ENCODE measurements at regions not wholly inside any gene's neighbourhood (a gene's known extent, or its start where the extent isn't known, plus 50 kb on each side); places are given as distances from the start of the nearest gene placed in this dataset.

DNA sequence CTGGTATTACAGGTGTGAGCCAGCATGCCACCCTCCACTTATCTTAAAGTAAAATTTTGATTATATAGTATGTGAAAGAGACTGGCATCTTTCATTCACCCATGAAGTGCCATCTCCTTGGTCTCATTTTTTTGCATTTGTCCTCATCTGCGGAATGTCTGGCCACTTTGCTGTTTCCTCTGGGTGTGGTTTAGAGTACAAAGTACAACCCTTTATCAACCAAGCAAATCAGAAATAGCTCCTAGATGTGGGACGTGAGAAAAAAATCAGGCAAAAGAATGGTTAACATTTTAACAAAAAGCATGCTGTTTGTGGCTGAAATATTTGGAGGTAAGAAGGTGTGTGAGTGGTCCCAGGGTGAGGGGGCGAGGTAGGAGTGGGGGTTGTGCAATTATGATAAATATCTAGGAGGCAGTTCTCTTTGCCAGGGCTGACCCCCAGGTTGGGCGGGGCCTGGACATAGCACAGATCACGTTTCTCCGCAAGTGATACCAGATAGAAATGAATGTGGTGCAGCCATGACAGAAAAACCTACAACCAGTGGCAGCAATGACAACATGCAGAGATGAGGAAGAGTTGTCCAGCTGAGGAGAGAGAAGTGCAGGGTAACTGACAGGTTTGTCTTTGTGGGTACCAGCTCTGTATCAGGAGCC lies 115.8 kb upstream of the SERTAD2 start:
- DNase-seq (ENCODE audit: low read depth in 2 of 2) = no peak

DNA sequence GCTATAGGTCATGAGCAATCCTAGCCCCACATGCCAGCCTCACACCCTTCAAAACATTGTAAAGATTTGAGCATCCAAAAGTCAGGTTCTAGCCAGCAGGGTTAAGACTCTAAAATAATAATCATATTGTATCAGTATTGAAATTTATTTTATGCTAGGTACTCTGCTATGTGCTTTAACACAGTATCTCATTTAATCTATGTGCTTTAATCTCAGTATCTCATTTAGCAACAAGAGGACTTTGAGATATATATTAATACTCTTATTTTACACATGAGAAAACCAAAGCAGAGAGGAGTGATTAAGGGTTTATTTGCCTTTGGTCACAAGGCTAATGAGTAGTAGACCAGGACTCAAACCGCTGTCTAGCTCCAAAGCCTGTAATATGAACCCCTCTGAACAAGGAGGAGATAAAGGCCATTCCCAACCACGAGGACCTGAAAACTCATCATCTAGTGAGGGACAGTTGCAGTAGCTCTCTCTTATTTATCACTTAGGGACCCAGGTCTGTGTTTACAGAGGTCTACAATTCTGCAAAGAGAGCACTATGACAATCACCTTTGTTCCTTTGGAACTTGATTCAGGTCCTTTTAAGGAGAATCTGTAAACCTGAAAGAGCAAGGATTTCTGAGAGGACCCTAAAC lies 116.5 kb upstream of the SERTAD2 start:
- DNase-seq (ENCODE audit: low read depth in 2 of 2) = no peak

DNA sequence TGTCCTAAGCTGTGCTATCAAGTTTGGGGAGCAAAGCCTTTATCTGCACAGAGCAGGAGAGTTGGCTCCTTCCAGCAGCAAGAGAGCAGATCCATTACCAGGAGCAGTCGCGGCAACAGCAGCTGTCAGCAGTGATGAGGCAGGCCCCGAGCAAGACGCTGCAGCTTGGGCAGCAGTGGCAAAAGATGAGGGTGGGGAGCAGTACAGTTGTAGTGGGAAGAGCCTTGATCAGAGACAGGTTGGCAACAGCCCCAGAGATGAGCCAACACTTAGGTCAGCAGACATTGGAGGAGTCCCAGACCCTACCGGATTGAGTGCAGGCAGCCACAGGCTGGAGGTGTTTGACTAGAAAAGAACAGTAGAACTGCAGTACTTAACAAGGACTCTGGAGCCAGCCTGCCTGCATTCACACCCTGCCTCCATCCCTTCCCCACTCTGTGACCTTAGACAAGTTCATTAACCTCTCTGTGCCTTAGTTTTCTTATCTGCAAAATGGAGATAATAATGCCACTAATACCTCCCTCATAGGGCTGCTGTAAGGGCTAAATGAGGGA lies 117.1 kb upstream of the SERTAD2 start:
- no peak for DNase-seq (ENCODE audit: low read depth in 2 of 2)

DNA sequence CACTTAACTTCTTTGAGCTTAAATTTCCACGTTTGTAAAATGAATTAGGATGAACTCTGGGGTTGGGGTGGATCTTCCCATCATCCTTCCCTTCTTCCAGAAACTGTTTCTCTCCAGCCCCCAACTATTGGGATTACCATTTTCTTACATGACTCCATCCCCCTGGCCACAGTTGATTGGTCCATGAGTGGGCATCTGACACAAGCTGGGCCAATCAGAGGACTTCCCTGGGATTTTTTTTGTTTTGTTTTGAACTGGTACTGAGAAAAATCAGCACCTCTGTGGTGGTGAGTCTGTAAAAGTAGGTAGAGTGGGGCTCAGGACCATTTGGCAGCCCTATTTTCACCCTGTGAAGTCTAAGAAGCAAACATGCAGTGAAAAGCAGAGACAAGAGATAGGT lies 118.0 kb upstream of the SERTAD2 start:
- no peak for DNase-seq (ENCODE audit: low read depth in 2 of 2)

DNA sequence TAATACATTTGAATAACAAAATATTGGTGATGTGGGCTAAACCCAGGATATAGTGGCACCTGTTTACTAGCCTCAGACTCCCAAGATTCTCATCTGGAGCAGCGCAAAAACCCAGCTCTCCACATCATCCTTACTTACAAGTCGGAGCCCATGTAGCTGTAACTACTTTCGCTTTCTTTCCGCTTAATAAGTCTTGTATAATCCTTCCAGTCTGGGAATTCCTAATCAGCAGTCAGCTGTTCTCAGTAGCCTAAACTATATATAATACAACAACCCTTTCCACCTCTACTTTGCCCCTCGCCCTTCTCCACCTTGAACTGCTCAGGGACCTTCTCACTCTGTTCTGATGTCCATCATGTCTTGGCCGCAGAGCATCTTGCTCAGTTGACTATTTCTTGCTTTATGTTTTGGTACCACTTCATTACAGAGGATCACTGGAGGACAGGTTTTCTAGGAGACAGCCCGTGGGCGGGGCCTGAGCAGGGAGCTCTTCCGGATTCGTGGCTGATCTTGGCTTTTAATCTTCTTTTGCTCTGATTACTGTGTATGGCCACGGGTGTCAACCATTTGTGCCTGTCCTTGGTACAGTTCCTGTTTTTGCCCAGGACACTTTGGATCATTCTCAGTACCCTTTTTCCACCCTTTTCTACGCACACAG lies 119.9 kb upstream of the SERTAD2 start:
- no peak for DNase-seq (ENCODE audit: low read depth in 2 of 2)

DNA sequence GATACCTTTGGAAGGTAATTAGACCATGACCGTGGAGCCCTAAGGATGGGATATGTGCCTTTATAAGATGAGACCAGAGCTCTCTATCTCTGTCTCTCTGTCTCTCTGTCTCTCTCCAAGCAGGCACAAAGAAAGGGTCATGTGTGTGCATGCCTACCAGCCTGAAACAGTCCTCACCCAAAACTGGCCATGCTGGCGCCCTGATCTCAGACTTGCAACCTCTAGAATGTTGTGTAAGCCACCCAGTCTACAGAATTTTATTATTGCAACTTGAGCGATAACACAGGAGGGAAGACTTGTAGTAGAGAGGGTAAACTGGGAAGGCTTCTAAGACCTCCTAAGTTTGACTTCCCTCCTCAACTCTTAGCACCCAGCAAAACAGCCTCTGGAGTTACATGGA lies 124.1 kb upstream of the SERTAD2 start:
- DNase-seq (ENCODE audit: low read depth in 2 of 2) = no peak

DNA sequence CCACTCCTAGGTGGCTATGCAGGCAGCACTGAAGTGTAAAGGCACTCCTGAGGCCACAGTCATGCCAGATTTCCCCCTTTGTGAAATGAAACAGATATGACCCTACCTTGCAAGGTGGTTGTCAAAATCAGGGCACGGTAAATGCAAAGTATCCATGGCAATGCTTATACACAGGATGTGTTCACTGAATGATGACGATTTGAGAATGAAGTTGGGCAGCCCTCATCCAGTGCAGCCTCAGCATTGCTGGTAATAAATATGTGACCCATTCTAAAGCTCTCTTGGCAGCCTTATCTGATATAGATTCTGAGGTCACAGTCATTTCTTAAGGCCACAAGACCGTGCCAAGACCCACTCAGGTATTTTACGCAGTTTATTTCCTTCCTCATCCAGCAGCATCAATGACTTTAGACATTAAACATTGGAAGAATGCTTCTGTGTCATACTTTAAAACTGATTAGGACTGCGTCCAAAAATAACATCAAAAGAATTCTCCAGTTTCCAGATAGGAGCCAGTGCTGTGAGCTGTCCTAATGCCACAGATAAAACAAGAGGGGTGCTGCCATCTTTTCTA lies 125.5 kb upstream of the SERTAD2 start:
- DNase-seq (ENCODE audit: low read depth in 2 of 2) = no peak

DNA sequence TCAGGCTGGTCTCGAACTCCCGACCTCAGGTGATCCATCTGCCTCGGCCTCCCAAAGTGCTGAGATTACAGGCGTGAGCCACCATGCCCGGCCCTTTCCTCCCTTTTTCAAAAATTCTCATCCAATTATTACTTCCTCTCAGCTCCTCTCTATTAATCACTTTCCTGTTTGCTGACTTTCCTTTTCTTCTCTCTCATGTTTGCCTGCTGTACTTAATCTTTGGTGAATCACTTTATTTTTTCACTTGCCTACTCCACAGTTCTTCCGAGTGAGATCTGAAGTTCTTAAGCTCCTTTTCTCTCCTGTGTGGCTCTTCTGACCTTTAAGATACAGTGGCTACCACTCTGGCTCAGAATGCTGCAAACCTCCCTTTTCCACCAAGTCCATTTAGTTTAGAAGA lies 126.3 kb upstream of the SERTAD2 start:
- no peak for DNase-seq (ENCODE audit: low read depth in 2 of 2)

DNA sequence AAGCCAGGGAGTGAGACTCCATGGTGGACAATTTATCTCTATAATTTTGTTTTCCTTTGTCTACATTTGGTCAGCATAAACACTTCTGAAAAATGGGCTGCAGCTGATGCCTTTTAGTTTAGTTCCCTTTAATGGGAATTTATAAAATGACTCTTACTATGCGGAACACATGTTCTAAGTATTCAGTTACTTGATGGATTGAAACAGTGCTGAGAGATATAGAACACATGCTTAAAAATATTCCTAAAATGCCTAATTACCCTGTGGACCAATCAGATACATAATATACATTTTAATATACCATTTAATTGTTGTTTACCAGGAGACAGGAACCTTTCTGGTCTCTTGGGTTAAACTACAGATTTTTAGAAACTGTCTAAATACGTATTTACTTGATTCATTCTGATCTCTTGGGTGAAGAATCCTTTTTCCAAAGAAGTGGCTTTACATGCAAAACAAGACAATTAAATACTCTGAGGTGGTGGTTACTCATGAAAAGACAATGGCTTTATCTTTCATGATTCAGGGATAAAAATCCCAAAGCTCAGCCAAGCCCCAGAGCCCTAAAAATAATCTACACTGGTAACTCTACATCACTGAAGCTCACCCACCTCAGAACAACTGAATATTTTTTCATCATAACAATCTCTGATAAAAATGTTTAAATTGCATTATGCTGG lies 128.1 kb upstream of the SERTAD2 start:
- no peak for DNase-seq (ENCODE audit: low read depth in 2 of 2)

DNA sequence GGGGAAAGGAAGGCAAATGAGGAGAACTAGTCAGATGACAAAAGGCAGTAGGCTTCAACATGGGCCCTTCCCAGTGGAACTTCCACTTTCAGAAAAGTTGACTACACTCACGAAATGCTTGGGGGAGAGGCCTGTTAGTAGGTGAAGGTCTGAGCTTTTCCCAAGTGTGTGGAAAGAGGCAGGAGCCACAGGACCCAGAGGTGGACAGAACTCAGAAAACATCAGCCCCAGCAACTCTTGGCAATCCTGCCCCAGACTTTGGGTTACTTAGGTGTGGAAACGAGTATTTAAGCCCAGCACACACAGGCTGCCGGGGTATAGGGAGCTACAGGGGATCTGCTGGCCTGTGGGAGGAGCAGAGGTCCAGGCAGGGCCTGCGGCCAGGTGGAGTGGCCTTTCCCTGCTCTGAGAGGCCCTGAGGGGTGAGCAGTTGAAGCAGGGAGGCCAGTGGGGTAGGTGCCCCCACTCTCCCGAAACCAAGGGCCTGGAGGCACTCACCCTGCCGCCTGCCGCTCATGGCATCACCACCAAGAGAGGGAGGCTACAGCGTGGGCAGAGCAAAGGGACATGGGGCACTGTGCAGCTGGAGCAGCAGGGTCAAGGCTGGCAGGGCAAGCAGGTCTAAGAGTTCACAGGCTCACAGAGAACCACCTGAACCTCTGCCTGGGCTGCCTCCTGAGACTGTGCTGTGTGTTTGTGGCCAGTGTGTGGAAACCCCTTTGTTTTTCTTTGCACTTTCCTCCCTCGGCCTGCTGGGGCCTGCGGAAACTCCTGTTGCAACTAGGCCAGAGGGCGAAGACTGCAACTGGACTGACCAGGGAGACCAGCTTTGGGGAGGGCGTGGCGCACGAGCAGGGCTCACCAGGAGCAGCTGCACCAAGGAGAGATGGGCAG lies 130.7 kb upstream of the SERTAD2 start:
- no peak for DNase-seq (ENCODE audit: low read depth in 2 of 2)

DNA sequence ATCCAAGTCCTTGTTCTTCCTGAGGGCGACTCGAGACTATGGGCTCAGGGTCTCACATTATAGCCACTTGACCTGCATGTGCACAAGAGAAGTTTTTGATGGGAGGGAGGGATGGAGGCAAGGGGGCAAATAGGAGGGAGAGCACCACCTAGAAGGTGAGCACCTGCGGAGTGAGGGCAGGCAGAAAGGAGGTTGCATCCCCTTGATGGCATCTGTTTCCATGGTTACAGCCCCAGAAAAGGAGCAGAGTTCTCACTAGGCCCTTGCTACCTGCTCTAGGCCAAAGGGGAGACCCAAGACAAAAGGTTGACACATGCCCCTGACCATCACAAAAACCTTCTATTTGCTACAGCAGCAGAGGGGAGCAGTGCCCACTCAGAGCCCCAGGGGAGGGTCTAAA lies 131.5 kb upstream of the SERTAD2 start:
- DNase-seq (ENCODE audit: low read depth in 2 of 2) = no peak

DNA sequence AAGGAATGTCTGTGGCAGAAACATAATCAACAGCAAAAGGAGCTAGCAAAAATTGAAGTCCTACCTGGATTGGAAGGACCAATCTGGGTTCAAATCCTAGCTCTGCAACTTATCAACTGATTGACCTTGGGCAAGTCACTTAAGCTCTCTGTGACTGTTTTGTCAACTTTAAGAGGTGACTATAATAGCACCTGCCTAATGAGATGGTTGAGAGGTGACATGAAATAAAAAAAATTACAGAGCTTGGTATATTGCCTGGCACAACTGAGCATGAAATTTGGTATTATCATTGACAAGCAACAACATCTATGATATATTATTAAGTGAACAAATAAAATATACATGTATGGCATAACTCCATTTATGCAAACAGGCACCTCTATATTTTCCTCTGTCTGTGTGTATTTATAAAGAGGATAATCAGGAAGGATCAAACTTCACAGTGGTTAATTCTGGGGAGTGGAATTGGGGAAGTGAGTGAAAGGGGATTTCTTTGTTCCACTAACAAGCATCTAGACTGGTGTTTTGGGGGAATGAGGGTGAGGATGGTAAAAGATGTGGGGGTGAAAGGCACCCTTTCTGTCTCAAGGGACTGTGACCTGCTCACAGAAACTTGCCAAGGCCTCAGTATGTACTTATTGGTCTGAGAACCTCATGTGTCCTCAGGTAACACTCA lies 132.8 kb upstream of the SERTAD2 start:
- DNase-seq (ENCODE audit: low read depth in 2 of 2) = no peak

DNA sequence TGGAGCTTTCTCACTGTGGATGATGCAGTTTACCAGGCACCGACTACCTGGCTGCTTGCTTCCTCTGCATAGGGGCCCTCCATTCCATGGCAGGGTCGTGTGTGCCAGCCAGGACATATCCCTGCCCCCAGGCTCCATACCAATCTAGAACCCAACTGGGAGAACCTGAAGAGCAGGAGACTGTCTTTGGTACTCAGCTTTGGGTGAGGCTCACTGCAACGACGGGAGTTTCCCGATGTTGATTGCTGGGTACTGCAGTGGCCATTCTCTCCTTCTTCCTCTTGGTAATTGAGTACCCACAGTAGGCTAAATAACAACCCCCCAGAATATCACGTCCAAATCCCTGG lies 133.3 kb upstream of the SERTAD2 start:
- no peak for DNase-seq (ENCODE audit: low read depth in 2 of 2)

DNA sequence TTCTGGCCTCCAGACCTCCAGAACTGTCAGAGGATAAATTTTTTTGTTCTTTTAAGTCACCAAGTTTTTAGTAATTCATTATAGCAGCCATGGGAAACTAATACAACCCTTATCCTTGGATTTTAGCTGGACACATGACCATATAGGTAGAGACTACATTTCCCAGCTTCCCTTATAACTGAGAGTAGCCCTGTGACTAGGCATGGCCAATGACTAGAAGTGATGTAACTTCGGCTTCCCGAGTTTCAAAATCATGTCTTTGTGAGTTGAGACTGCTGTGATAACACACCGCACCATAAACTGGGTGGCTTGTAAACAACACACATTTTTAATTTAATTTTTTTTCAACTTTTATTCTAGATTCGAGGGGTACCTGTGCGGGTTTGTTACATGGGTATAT lies 134.0 kb upstream of the SERTAD2 start:
- DNase-seq (ENCODE audit: low read depth in 2 of 2) = no peak

DNA sequence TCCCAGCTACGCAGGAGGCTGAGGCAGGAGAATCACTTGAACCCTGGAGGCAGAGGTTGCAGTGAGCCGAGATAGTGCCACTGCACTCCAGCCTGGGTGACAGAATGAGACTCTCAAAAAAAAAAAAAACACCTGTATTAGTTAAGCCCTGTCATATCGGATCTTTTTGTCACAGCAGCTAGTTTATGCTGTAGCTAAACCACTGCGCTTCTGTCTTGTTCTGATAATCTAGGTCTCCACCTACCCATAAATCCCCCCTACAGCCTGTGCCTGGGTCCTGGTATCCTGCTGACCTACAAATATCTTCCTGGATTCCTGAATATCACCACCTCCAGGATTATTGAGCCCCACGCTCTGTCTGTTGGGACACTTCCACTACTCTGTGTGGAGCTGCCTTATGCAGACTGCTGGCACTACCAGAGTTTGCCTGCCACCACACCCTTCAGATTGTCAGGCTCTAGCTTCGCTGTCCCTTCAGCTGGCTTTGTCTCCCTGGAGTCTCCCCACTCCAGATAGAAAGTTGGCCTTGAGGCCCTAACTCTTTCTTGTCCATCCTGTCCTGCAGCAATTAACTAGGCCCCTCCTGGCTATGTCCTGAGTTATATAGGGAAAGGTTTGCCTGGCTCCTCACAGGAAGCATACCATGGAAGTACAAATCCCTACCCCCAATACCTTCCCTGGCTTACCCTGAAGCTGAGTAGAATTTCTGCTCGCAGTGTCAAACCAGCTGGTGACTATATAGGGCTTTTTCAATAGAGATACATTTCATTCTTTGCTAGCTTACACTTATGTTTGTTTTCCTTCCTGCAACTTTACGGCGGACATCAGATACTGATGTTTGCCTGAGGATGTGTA lies 136.0 kb upstream of the SERTAD2 start:
- DNase-seq (ENCODE audit: low read depth in 2 of 2) = no peak

DNA sequence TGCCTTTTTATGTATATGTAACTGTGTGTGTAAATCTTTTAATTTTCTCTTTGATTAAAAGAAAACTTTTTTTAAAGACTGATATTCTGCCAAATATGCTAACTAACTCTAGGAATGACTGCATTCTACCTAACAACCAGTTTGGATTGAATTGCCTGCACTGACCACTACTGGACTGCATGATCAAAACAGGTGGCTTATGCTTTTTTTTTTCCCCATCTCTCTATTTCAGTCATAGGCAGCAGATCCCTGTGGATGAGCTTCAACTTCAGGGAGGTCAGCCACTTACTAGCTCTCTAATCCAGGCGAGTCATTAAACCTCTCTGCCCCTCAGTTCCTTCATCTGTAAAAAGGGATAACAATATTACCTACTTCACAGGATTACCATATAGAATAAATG lies 138.6 kb upstream of the SERTAD2 start:
- no peak for DNase-seq (ENCODE audit: low read depth in 2 of 2)

DNA sequence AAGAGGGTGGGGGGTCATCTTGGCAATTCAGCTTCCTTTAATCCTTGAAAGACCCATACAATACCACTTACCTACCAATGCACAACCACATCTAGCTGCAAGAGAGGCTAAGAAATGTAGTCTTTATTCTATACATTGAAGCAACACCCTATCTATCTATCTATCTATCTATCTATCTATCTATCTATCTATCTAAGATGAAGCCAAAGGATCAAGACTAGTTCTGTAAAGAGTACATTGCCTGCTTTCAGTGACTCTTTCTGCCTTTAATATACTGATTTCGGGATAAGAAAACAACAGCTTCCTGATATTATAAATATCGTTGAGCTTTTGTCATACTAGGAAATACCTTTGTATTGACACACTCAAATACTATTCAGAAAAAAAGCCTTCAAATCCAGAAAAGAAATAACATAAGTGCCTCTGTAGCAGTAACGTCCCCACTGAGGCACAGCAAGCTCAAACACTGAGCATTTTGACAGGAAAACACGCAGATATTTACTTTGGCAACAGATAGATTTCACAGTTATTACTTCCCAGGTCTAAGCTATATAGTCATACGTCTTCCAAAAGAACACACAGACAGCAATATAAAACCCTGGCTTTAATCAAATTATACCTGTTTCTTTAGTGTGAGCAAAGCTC lies 139.4 kb upstream of the SERTAD2 start:
- no peak for DNase-seq (ENCODE audit: low read depth in 2 of 2)

DNA sequence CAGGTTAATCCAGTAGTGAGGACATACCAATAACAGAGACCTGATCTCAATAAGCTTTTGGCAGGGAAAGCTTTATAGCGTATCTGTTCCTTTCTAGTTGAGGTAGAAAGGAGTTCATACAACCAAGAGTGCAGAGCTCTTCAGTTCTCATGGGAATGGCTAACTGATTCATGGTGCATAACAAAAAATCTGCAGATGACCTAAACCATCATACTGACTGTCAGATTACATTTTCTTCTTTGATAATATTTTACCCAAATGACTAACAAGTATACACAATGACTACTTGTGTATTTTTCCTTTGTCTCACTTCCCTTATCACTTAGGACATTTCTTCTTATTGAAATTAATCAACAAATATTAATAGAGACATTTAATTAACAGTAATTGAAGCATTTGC lies 140.0 kb upstream of the SERTAD2 start:
- no peak for DNase-seq (ENCODE audit: low read depth in 2 of 2)

DNA sequence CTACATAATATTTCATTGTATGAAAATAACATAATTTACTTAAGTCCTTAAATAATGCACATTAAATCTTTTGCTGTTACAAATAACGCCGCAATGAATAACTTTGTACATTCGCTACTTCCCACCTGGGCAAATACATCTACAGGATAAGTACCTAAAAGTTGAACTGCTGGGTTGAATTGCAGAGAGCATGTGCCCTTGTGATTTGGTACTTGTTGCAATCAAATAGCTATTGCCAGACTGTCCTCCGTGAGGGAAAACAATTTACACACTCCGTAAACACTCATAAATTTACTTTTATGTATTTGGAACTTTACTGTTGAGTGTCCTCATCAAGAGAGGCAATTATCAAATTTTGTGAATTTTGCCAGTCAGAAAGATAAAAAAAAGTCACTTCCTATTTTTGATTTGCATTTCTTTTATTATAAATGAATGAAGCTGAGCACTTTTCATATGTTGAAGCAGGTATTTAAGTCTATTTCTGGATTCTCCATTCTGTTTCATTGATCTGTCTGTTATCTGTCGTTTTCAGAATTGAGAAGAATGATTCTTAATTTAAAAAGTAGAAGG lies 140.8 kb upstream of the SERTAD2 start:
- DNase-seq (ENCODE audit: low read depth in 2 of 2) = no peak

Measured in stimulated activated CD4-positive, alpha-beta T cell treated with anti-CD3 and anti-CD28 coated beads, Interleukin-4, amount 100 ng/mL, for 48 hours (primary cell).